NCI-H2107 treated with DMSO at 0.1 percent for 48 hours (cell line): ENCODE measurements at regions not wholly inside any gene's neighbourhood (a gene's known extent, or its start where the extent isn't known, plus 50 kb on each side); places are given as distances from the start of the nearest gene placed in this dataset.
"Not testable (repeated sequence)": the region's sequence is repeated elsewhere in the genome, so short reads cannot be mapped to it uniquely, and the experiment has no call there.

Experiments used
- DNase-seq: peaks from one replicate; lab custom pipeline; 2025; ENCODE audit not compliant: unreplicated experiment; lab: John Stamatoyannopoulos, UW

DNA sequence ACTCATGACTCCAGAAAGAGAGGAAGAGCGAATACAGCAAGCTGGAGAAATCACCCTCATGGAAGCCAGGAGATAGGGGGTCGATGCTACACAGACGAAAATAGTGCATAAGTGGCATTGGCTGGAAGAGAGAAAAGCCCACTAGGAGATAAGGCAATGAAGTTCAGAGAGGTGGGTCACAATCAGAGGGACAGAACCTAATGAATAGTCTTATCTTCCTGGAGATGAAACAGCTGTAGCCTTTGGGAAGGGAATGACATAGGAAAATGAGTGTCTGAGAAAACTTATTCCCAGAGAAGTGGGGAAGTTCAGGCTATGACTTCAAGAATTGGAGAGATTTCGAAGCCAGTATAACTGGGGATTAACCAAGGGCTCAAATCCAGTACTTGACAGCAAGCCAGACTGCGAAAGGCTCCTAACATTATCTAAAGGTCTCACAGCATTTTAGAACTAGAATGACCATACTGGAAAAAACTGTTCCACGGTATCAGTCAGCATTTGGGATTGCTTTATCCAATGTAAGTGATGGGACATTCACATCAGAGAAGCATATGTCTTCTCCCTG, 211.1 kb downstream of the ZNF365 start:
- DNase-seq, result no peak

DNA sequence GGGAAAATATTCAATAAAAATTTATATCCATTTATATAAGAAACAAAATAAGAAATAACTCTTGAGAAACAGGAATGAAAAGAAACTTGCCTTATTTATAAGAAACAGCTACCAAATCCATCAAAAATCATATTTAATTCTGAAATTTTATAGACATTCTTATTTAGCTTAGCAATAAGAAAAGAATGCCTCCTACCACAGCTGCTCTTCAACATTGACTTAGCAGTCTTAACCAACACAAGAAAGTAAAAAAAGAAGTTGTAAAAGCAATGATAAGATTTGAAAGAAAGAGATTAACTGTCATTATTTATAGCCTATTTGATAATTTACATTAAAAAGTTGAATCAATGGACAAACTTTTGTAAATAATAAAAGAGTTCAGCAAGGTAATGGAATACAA, 212.8 kb downstream of the ZNF365 start:
- DNase-seq, result no peak

DNA sequence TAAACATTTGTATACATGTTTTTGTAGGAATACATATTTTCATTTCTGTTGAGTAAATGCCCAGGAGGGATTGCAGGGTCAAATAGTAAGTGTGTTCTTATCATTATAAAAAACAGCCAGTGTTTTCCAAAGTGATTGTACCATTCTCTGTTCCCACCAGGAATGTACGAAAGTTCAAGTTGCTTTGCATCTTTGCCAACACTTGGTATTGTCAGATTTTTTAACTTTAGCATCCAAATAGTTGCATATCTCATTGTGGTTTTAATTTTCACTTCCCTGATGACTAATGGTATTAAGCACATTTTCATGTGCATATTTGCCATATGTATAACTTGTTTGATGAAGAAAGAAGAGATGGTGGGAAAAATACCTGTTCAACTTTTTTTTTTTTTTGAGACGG, 213.9 kb downstream of the ZNF365 start:
- no peak for DNase-seq

DNA sequence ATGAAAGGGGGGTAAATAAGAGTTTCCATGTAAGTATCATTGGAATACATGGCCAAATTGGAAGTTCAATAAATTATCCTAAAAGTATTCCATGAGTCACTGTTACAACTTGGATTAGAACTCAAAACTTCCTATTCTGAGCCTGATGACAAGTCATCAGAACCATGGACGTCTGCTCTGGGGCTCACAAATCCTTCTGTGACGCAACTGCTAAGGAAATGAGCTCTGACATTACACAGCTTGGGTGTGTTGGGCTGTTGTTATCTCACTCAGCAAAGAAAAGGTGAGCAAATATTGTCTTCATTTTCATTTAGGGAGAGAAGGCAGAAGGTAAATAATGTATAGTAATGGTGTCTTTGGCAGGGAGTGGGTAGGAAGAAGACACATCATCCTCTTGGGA, 214.8 kb upstream of the ADO start:
- no peak for DNase-seq

DNA sequence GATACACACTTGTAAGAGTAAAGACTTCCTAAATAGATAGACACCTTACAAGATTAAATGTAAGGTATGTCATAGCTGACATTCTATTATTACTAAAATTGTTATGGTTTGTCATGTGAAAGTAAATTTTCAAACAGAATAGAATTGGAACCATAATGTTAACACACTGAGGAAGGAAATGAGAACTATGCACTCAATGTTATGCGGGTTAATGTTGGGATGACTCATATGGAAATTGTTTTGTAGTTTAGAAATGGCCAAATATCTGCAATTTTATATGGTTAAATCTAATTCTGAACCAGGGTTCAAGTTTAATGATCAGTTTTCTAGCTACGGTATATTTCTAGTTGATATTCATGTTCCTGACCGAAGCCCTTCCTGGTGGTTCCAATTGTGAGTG, 214.2 kb upstream of the ADO start:
- DNase-seq, result no peak

DNA sequence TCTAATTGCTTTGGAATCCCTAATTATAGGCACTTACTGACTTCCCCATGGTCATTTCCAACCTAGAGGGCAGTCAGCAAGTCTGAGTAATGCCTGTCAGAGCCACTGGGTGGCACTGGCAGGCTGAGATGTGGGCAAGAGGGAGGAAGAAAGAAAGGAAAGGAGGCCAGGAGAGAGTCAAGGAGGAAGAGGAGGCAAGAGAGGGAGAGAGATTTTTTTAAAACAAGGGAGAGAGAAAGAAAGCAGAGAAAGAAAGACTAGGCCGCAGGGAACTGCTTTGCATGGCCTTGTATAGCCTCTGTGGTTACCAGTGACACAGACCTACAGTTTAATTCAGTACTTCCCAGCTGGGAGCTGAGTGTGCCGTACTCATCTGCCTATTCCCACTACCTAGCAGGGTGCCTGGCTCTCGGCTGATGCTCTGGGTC, 210.4 kb upstream of the ADO start:
- DNase-seq, result no peak

DNA sequence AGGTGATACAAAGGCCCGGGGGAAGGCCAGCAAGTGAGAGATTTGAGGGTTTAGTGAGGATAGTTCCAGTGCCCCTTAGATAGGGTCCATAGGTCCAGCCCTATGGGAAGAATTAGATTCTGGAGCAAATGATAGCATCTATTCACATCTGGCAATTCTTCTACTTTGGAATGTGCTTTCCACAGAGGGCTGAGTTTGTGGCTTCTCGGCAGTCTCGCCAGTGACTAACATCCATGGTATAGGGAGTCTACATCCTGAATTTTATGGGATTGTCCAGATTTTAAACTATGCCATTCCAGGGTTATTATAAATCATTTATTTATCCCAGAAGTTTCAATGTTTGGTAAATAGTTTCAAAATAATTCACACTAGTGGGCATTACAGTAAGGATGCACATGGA, 207.3 kb upstream of the ADO start:
- DNase-seq, result no peak

DNA sequence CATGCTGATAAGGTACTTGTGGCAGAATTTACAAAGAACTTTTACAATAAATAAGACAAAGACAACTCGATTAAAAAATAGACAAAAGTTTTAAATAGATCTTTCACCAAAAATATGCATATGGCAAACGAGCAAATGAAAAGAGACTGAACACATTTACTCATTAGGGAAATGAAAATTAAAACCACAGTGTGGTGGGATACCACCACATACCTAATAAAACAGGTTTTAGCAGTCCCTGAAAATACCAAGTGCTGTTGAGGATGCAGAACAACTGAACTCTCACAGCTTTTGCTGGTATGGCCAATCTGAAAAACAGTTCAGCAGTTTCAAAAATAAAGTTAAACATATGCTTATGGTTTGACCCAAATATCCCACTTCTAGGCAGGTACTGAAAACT, 205.4 kb upstream of the ADO start:
- no peak for DNase-seq

DNA sequence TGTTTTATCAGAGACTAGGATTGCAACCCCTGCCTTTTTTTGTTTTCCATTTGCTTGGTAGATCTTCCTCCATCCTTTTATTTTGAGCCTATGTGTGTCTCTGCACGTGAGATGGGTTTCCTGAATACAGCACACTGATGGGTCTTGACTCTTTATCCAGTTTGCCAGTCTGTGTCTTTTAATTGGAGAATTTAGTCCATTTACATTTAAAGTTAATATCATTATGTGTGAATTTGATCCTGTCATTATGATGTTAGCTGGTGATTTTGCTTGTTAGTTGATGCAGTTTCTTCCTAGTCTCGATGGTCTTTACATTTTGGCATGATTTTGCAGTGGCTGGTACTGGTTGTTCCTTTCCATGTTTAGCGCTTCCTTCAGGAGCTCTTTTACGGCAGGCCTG, 198.0 kb upstream of the ADO start:
- not testable (repeated sequence) for DNase-seq

DNA sequence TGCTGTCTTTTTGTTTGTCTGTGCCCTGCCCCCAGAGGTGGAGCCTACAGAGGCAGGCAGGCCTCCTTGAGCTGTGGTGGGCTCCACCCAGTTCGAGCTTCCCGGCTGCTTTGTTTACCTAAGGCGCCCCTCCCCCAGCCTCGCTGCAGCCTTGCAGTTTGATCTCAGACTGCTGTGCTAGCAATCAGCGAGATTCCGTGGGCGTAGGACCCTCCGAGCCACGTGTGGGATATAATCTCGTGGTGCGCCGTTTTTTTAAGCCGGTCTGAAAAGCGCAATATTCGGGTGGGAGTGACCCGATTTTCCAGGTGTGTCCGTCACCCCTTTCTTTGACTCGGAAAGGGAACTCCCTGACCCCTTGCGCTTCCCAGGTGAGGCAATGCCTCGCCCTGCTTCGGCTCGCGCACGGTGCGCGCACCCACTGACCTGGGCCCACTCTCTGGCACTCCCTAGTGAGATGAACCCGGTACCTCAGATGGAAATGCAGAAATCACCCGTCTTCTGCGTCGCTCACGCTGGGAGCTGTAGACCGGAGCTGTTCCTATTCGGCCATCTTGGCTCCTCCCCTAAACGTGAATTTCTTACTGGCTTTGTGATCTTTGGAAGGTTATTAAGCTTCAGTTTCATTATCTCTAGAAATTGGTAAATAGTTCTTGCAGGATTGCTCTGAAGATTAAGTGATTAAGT, 196.2 kb upstream of the ADO start:
- DNase-seq, result not testable (repeated sequence)

DNA sequence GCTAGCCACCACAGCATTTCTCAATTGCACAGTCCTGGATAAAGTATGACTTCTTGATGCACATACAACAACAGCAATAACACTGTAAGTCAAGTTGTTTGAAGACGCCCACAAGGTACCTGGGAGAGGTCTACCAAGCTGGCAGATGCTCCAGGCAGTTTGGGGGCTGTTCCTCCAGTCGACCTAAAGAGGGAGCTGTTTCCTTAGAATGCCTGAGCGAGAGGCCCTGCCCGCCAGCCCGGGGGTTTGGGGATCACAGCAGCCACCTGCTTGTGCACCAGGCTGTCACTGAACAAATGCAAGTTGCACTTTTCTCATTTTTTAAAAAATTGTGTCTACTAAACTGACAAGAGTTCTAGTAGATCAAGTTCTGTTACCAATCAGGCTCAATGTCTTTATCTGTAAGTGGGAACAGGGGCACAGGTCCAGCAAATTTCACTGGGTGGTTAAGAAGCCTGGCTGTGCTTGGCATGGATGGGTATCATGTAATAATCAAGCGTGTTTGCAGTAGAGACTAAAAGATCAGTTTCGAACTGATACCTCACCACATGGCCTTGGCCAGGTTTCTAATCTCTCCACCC, 193.8 kb upstream of the ADO start:
- DNase-seq, result peak; percentile 1

DNA sequence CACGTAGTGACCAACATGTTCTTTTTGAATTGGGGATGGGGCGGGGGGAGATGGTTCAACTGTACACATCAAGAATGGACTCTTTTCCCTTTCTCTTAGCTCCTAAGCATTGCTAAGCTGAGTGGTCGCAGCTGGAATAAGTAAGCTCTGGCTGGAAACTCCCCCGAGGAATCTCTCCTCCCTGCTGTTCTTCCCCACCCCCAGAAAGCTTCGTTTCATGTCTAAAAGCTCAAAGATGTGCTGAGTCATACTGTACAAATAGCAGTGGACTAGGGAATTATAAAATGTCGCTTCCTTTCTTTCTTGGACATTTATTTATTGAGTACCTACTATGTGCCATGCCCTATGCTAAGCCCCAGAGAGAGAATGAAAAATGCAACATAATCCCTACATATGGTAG, 191.1 kb upstream of the ADO start:
- no peak for DNase-seq

DNA sequence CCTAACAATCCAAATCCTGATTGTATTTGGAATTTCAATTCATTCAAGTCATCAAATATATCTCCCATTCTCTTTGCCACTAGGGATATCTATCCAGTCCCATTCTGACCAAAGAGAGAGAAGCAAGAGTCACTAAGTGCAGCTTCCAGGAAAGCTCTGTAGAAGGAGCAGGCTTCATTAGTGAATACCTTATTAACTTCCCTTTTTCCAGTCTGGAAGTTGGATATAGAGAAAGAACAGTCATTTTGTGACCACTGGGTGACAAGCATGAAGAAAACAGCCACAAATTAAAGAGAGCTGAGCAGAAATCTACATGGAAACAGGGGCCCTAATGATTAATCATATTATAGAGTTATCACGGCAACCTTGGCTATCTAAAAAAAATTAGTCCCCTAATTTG, 190.7 kb upstream of the ADO start:
- no peak for DNase-seq

DNA sequence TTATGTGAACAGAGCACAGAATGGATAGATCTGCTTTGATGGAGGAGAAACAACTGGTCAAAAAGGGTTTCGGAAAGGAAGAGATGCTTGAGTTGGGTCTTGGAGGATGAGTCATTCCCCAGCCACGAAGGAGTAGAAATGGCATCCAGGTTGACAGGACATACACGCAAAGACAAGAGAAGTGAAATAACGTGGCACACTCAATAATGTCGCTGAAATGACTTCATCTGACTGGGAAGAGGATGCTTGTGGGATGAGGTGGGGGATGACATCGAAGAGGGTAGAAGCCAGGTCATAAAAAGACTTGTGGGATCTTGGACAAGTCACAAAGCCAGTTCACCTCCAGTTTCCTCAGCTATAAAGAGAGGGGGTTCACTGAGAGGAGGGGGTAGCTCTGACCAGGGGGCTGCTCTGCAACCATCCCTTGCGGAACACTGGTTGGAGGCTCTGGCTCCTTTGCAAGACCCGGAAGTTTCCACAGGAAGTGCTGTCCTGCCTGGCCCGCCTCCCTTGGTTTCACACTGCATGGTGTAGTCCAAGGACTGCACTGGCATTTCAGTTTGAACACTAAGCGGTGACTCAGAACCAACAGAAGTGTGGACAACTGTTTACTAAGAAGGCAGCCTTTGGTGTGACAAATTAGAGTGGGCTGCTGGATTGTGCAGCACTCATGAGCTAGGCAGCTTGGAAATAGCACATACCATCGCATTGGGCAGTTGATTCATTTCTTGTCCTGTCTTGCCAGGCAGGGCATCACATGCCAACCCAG, 189.9 kb upstream of the ADO start:
- DNase-seq, result no peak

DNA sequence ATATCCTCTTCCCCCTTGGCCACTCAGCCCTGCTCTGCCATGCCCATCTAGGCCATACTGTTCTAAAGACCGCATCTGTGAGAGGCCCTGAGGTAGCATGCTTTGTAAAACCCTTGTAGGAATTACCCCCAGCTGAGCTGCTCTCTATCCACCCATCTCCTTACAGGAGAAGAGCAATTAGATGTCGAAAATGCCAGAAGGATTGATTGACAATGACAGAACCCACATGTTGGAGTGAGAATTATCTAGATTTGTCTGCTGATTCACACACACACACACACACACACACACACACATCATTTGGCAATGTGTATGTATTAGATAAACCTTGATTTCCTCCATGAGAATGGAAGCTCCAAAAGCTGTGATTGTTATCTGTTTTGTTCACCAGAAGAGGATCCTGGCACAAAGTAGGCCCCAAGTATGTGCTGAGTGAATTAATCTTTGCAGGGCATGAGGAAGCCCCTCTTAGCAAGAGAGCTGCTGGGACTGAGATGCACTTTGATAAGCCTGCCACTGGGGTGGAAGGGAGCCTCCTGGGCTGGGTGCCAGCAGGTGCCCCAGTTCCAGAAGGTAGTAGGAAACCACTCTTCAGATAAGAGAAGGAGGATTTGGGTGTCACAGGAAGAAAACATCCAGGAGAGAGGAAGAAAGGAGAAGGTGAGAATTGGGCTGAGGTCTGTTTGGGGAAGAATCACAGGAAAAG, 187.5 kb upstream of the ADO start:
- DNase-seq, result no peak

DNA sequence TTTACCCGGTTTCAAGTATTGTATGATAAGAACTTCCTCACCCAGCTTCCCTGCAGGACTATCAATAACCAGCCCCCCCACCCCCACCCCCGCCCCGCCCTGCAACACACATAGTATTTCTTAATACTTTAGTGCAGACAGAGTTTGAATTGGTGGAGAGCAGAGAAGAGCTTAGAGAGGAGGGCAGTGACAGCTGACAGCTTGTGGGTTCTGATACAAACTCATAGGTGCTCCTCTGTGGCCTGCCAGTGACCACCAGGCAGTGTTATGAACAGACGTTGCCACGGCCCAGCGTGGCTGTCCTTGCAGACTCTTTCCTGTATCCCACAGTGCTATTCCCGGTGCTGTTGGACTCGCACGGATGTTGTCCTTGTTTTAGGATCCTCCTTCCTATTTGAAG, 186.9 kb upstream of the ADO start:
- DNase-seq, result no peak

DNA sequence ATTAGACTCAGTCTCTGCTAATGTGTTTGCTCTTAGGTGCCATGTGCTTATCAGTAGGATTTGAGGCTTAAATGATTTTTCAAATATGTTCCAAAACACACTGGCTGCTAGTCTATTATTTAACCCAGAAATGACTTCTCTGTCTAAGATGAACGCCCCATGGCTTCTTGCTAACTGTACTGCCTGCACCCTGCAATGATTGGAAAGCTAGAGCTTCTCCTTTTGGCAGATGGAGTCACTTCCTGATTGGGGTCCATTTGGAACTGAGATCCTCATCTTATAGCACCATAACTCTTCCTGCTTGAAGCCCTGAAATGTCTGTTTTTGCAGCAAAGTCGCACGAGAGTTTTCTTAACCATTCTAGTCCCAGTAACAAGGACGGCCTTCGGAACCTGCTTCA, 186.5 kb upstream of the ADO start:
- DNase-seq, result no peak

DNA sequence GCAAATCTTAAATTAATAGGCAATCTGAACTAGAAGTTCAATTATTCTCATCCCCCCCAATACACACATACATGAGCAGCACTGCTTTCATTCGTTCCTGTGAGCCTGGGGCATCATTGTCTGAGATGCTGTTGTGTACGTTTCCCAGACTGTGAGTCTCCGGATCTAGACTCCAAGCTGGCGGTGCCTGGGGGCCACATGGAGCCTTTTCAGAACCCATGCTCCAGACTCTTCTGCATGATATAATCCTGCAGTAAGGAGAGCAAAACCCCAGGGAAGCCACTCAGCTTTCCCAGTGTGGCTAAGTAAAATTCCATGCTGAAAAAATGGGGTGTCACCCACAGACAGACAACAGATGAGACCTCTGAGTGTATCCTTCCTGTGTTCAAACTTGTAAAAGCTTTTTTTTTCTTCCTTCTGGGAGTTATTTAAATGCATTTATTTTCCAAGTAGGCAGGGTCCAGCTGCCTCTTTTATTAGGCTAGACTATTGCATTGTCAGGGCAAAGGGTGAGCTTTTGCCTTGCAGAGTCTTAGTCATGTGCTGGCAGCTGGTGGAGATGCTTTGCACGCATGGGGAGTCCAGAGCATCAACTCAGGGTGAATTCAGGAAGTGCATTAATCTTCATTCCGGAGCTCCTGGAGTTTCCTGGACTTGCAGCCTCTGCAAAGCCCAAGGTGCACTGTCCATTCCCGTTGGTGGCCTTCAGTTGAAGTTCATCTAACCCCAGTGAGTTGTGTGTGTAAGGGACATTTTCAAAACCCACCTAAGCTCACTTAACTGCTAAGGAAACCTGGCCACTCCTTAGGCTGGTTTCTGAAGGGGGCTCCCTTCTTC, 185.7 kb upstream of the ADO start:
- DNase-seq, result no peak

DNA sequence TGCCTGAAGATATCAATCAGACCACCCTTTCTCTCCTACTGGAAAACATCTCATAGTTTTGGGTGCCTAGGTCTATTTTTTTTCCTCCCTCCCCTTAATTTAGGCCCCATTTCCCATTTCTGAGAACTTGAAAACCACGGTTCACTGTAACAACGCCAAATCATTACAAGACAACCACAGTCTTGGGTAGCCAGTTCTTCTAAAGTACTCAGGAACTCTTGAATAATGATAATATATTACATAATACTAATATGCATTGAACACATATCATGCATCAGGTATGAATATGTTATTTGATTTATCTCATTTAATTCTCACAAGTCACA, 185.1 kb upstream of the ADO start:
- DNase-seq, result no peak

DNA sequence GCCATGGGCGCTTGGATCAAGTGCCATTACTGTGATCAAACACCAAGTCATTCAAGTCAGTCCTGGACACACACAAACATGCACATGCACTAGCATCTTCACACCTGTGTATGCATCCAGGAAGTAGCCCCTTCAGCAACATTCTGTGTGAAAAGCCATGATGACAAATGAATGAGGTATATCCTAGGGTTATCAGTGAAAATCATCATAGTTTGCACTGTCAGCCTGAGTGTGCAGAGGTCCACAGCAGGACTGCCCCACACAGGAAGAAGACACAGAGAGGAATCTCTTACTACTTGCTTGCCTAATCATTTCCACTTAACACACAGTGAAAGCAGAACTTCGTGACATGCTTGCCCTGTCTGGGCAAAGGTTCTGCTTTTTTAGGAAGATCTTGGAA, 184.0 kb upstream of the ADO start:
- DNase-seq, result no peak

DNA sequence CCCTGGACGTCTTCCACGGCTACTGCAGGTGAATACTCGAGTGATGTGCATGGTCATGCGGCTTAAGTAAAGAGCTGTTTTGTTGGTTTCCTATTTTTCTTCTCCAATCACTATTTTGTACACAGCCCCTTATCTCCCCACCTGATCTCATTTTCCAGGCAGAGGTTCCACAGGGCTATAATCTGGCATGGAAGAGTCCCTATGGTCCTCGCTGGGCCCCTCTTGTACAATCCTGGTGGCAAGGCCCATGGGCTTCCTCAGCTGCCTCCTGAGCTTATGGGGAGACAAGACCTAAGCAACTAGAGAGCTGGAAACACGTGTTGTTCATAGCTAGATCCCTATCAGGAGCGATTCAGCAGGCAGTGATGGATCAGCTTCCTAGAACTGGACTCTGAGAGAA, 181.3 kb upstream of the ADO start:
- DNase-seq, result no peak
